Spinal cord (tissue), 9 donors: ENCODE measurements at regions not wholly inside any gene's neighbourhood (a gene's known extent, or its start where the extent isn't known, plus 50 kb on each side); places are given as distances from the start of the nearest gene placed in this dataset.

Source experiments
- DNase-seq, 6 donors: peaks; one replicate each; pipeline versions ENCODE4 v3.0.0 to v3.0.0-alpha.2; 2013 to 2015; ENCODE audit warnings: low spot score in 6 of 6, low read depth in 4 of 6
- H3K27ac ChIP-seq: one replicate; pipeline ENCODE4 v1.5.1; 2013; ENCODE audit warnings: low read depth, low read length, control low read depth
- H3K27me3 ChIP-seq: one replicate; pipeline ENCODE4 v1.6.1; 2013; ENCODE audit warnings: low read length; ENCODE audit not compliant: control insufficient read depth, insufficient read depth
- H3K36me3 ChIP-seq: one replicate; pipeline ENCODE4 v1.6.1; 2013; ENCODE audit warnings: low read length; ENCODE audit not compliant: control insufficient read depth, insufficient read depth
- H3K4me1 ChIP-seq: one replicate; pipeline ENCODE4 v1.6.1; 2013; ENCODE audit warnings: low read length; ENCODE audit not compliant: control insufficient read depth, insufficient read depth
- H3K4me3 ChIP-seq: one replicate; pipeline ENCODE4 v1.5.1; 2013; ENCODE audit warnings: low read depth, low read length, control low read depth
- H3K9me3 ChIP-seq: one replicate; pipeline ENCODE4 v1.6.1; 2013; ENCODE audit warnings: low read length; ENCODE audit not compliant: control insufficient read depth, insufficient read depth
- WGBS: methylation state at CpG from one replicate; pipeline ENCODE4 v1.1.5; 2013; ENCODE audit warnings: missing lambda C conversion rate; ENCODE audit not compliant: insufficient coverage; 5-methylcytosine and 5-hydroxymethylcytosine counted together
- donor health status: healthy.

- Histone ChIP-seq H3K27me3 (no peaks in the 10 kb centered on the region), H3K4me3 (no peak overlapping the region), H3K9me3 (no peaks in the 10 kb centered on the region), H3K4me1 (no peaks in the 10 kb centered on the region), H3K36me3 (no peaks in the 10 kb centered on the region), H3K27ac (no peak overlapping the region)
- 92% methylated on average over 2 of the region's 6 CpGs for WGBS
- no peak for DNase-seq
Measured at GRCh38 chr4:159508917-159509500, 406.1 kb downstream of the RAPGEF2 start.

DNA sequence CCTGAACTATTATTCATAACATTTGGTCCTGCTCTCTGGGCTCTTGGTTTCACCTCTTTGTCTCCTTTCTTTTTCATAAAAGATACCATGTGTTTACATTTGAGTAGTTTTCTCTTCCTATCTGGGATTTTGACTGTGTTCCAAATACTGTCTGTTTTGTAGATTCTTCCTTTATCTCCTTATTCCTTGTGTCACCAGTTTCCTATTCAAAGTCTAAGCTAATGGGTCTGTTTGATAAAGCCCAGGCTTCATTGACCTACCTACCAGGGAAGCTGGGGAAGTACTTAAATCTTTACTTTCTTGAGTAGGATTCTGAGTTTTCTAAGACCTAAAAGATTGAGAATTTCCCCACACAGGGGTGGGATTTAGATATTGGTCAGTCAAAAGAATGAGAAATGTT lies 409.5 kb downstream of the RAPGEF2 start:
- DNase-seq: no peak
- H3K4me3 ChIP-seq: no peak overlapping the region
- no peaks in the 10 kb centered on the region for H3K36me3 ChIP-seq
- H3K27ac ChIP-seq: no peak overlapping the region
- no peaks in the 10 kb centered on the region for H3K4me1 ChIP-seq
- H3K27me3 ChIP-seq: no peaks in the 10 kb centered on the region
- H3K9me3 ChIP-seq: no peaks in the 10 kb centered on the region

- H3K4me1 ChIP-seq: no peaks in the 10 kb centered on the region
- no peaks in the 10 kb centered on the region for H3K27me3 ChIP-seq
- H3K27ac ChIP-seq: no peak overlapping the region
- H3K36me3 ChIP-seq: no peaks in the 10 kb centered on the region
- no peak for DNase-seq
- no peaks in the 10 kb centered on the region for H3K9me3 ChIP-seq
- H3K4me3 ChIP-seq: no peak overlapping the region
- WGBS: no CpG with 5 or more reads among the region's 2 CpGs
Measured at GRCh38 chr4:159515314-159516025, 412.6 kb downstream of the RAPGEF2 start.

GRCh38 chr4:159516556-159517140 lies 413.8 kb downstream of the RAPGEF2 start:
- no peaks in the 10 kb centered on the region for H3K27me3 ChIP-seq
- DNase-seq: no peak
- no peaks in the 10 kb centered on the region for H3K9me3 ChIP-seq
- no peaks in the 10 kb centered on the region for H3K4me1 ChIP-seq
- H3K36me3 ChIP-seq: no peaks in the 10 kb centered on the region
- no peak overlapping the region for H3K27ac ChIP-seq
- H3K4me3 ChIP-seq: no peak overlapping the region

GRCh38 chr4:159520074-159520473 lies 417.2 kb downstream of the RAPGEF2 start:
- 67% methylated on average over 1 of the region's 4 CpGs for WGBS
- H3K36me3 ChIP-seq: no peaks in the 10 kb centered on the region
- H3K4me3 ChIP-seq: no peak overlapping the region
- no peaks in the 10 kb centered on the region for H3K4me1 ChIP-seq
- H3K27me3 ChIP-seq: no peaks in the 10 kb centered on the region
- H3K27ac ChIP-seq: no peak overlapping the region
- H3K9me3 ChIP-seq: no peaks in the 10 kb centered on the region
- DNase-seq: no peak

- Histone ChIP-seq H3K9me3 (no peaks in the 10 kb centered on the region), H3K4me1 (no peaks in the 10 kb centered on the region), H3K27ac (no peak overlapping the region), H3K27me3 (no peaks in the 10 kb centered on the region), H3K36me3 (no peaks in the 10 kb centered on the region), H3K4me3 (no peak overlapping the region)
- no peak for DNase-seq
- WGBS: 85% methylated on average over 4 of the region's 6 CpGs
Measured at GRCh38 chr4:159526172-159526571, 423.3 kb downstream of the RAPGEF2 start.

DNA sequence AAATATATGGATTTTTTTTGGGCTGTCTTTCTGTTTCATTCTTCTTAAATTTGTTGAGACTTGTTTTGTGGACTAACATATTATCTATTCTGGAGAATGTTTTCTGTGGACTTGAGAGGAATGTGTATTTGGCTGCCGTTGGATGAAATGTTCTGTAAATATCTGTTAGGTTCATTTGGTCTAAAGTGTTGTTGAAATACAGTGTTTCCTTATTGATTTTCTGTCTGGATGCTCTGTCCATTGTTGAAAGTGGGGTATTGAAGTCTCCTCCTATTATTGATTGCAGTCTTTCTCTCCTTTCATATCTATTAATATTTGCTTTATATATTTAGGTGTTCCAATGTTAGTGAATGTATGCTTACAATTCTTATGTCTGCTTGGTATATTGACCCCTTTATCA lies 431.8 kb downstream of the RAPGEF2 start:
- Histone ChIP-seq H3K4me1 (no peaks in the 10 kb centered on the region), H3K9me3 (peaks cover 5% of the 10 kb centered on the region), H3K4me3 (no peak overlapping the region), H3K36me3 (no peaks in the 10 kb centered on the region), H3K27ac (no peak overlapping the region), H3K27me3 (no peaks in the 10 kb centered on the region)
- no peak for DNase-seq
- 100% methylated on average over 1 of the region's 1 CpG for WGBS

- no peaks in the 10 kb centered on the region for H3K4me1 ChIP-seq
- no peak overlapping the region for H3K4me3 ChIP-seq
- H3K9me3 ChIP-seq: peaks cover 5% of the 10 kb centered on the region
- no CpG with 5 or more reads among the region's 8 CpGs for WGBS
- H3K36me3 ChIP-seq: no peaks in the 10 kb centered on the region
- H3K27me3 ChIP-seq: no peaks in the 10 kb centered on the region
- peak in 1 of 6 donors; percentile 21 for DNase-seq
- no peak overlapping the region for H3K27ac ChIP-seq
Measured at GRCh38 chr4:159538556-159538955, 435.7 kb downstream of the RAPGEF2 start.

- Histone ChIP-seq H3K27ac (no peak overlapping the region), H3K4me3 (no peak overlapping the region), H3K36me3 (no peaks in the 10 kb centered on the region), H3K4me1 (no peaks in the 10 kb centered on the region), H3K9me3 (peaks cover 5% of the 10 kb centered on the region), H3K27me3 (no peaks in the 10 kb centered on the region)
- DNase-seq: no peak
Measured at GRCh38 chr4:159540038-159540437, 437.2 kb downstream of the RAPGEF2 start.

- peaks cover 5% of the 10 kb centered on the region for H3K9me3 ChIP-seq
- no peaks in the 10 kb centered on the region for H3K27me3 ChIP-seq
- no peak overlapping the region for H3K27ac ChIP-seq
- peak in 1 of 6 donors; percentile 33 for DNase-seq
- 71% methylated on average over 3 of the region's 4 CpGs for WGBS
- no peak overlapping the region for H3K4me3 ChIP-seq
- no peaks in the 10 kb centered on the region for H3K36me3 ChIP-seq
- no peaks in the 10 kb centered on the region for H3K4me1 ChIP-seq
Measured at GRCh38 chr4:159540501-159540900, 437.6 kb downstream of the RAPGEF2 start.
